Activated naive CD4-positive, alpha-beta T cell treated with Interleukin-2 at 50 U/mL for 16 hours (primary cell): ENCODE measurements at regions not wholly inside any gene's neighbourhood (a gene's known extent, or its start where the extent isn't known, plus 50 kb on each side); places are given as distances from the start of the nearest gene placed in this dataset.

Source experiments
- DNase-seq: peaks from one replicate; pipeline ENCODE4 v3.0.0-alpha.2; 2020

GRCh38 chr1:82462366-82462765, 661.6 kb downstream of the ADGRL2 start:
- no peak for DNase-seq

- DNase-seq: no peak
Observed at GRCh38 chr1:82455342-82455741, 654.6 kb downstream of the ADGRL2 start.

GRCh38 chr1:82454431-82454830, 653.7 kb downstream of the ADGRL2 start:
- no peak for DNase-seq

- DNase-seq: no peak
Observed at GRCh38 chr1:82453511-82454185, 652.9 kb downstream of the ADGRL2 start.

GRCh38 chr1:82452096-82452495, 651.4 kb downstream of the ADGRL2 start:
- no peak for DNase-seq

GRCh38 chr1:82451191-82451590, 650.5 kb downstream of the ADGRL2 start:
- DNase-seq: no peak

GRCh38 chr1:82449506-82450057, 648.8 kb downstream of the ADGRL2 start:
- DNase-seq: no peak

- DNase-seq: no peak
Observed at GRCh38 chr1:82446955-82447354, 646.2 kb downstream of the ADGRL2 start.

- DNase-seq: no peak
Observed at GRCh38 chr1:82446236-82446635, 645.5 kb downstream of the ADGRL2 start.

- DNase-seq: no peak
Observed at GRCh38 chr1:82445827-82446226, 645.1 kb downstream of the ADGRL2 start.

- no peak for DNase-seq
Observed at GRCh38 chr1:82445132-82445531, 644.4 kb downstream of the ADGRL2 start.

GRCh38 chr1:82441402-82441801, 640.7 kb downstream of the ADGRL2 start:
- DNase-seq: no peak

GRCh38 chr1:82423174-82423815, 622.6 kb downstream of the ADGRL2 start:
- no peak for DNase-seq

- DNase-seq: no peak
Observed at GRCh38 chr1:82421782-82422181, 621.0 kb downstream of the ADGRL2 start.

- DNase-seq: no peak
Observed at GRCh38 chr1:82420584-82420983, 619.9 kb downstream of the ADGRL2 start.

GRCh38 chr1:82411605-82412004, 610.9 kb downstream of the ADGRL2 start:
- no peak for DNase-seq

- no peak for DNase-seq
Observed at GRCh38 chr1:82405333-82405732, 604.6 kb downstream of the ADGRL2 start.

GRCh38 chr1:82401116-82401515, 600.4 kb downstream of the ADGRL2 start:
- DNase-seq: no peak

GRCh38 chr1:82400521-82400920, 599.8 kb downstream of the ADGRL2 start:
- no peak for DNase-seq

GRCh38 chr1:82399093-82399492, 598.4 kb downstream of the ADGRL2 start:
- no peak for DNase-seq

- DNase-seq: no peak
Observed at GRCh38 chr1:82398357-82398756, 597.6 kb downstream of the ADGRL2 start.

- no peak for DNase-seq
Observed at GRCh38 chr1:82395440-82395839, 594.7 kb downstream of the ADGRL2 start.

GRCh38 chr1:82392946-82393345, 592.2 kb downstream of the ADGRL2 start:
- no peak for DNase-seq

- no peak for DNase-seq
Observed at GRCh38 chr1:82392513-82392912, 591.8 kb downstream of the ADGRL2 start.

- no peak for DNase-seq
Observed at GRCh38 chr1:82391712-82392111, 591.0 kb downstream of the ADGRL2 start.
